GM13976 (cell line): ENCODE measurements at regions not wholly inside any gene's neighbourhood (a gene's known extent, or its start where the extent isn't known, plus 50 kb on each side); places are given as distances from the start of the nearest gene placed in this dataset.

Source experiments
- DNase-seq: peaks from one replicate; pipeline ENCODE4 v3.0.0; 2012; ENCODE audit warnings: low spot score
- in situ Hi-C: fragments of 300-500 bp; cut with MboI; formaldehyde crosslinking; loops from one replicate; pipeline ENCODE4 v1.12.0; 2022; ENCODE audit warnings: low sequenced_read_pairs, mixed read lengths, inconsistent platforms; ENCODE audit not compliant: unreplicated experiment
- TF ChIP-seq, protein P1 (sequence below): IDR thresholded peaks from 2 replicates; pipeline ENCODE4 v1.5.1; 2012; ENCODE audit warnings: borderline replicate concordance, mild to moderate bottlenecking; ENCODE audit not compliant: insufficient read depth; ENCODE audit errors: extremely low read depth, missing control alignments, control extremely low read depth

DNA sequence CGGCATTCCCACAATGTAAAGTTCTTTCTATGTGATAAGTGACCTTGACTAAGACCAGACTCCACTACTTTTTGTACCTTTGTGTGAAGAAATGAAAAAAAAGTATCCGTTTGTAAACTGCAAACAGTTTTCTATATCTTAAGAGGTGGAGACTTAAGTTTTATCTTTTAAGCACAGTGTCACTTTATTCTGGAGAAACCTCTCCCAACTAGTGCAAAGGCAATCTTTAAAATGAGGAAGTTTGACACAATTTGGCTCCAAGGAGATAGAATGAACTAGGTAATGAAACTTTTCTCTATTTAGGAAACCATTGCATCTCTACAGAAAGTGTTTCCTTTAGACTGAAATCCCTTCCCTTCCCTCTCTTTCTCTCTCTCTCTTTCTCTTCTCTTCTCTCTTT is 122.9 kb downstream of the SAMD9 start:
- no peak for DNase-seq
- TF ChIP-seq, protein P1, sequence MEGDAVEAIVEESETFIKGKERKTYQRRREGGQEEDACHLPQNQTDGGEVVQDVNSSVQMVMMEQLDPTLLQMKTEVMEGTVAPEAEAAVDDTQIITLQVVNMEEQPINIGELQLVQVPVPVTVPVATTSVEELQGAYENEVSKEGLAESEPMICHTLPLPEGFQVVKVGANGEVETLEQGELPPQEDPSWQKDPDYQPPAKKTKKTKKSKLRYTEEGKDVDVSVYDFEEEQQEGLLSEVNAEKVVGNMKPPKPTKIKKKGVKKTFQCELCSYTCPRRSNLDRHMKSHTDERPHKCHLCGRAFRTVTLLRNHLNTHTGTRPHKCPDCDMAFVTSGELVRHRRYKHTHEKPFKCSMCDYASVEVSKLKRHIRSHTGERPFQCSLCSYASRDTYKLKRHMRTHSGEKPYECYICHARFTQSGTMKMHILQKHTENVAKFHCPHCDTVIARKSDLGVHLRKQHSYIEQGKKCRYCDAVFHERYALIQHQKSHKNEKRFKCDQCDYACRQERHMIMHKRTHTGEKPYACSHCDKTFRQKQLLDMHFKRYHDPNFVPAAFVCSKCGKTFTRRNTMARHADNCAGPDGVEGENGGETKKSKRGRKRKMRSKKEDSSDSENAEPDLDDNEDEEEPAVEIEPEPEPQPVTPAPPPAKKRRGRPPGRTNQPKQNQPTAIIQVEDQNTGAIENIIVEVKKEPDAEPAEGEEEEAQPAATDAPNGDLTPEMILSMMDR: no peak
- in situ Hi-C loops: no loop called here

DNA sequence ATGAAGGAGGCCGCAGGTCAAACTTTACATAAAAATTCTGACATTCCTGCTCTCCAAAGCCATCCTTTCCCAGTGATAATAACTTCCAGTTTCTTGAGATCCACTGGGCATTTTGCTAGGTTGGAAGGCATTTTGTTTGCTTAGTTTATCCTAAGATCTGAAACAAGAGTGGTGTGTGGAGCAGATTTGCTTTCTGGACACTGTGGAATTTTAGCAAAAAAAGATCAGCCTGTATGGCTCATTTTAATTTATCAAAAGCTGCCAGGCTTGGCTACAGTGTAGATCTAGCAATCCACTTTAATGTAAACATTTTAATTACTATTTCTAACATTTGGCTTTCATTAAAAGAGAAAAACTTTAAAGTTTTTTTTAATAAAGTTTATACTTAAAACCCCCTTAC is 124.8 kb downstream of the SAMD9 start:
- TF ChIP-seq, protein P1: no peak
- in situ Hi-C loops: no loop called here
- no peak for DNase-seq

DNA sequence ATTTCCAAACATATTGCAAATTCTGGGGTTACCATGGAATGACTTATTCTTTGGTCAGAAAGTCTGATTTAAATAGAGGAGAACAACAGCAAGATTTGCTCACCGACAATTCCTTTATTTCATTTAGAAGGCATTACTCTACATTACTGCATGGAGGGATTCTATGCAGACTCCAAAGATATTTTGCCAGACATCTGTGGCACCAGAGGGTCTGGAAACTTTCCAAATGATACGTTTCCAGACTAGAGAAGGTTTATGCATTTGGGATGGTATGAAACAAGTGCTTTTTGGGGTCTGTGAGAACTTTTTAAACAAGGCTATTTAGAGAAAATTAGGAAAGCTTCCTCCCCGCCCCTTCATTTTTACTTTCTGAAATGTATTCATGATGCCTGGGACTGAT is 125.3 kb downstream of the SAMD9 start:
- in situ Hi-C loops: no loop called here
- no peak for DNase-seq
- TF ChIP-seq, protein P1: no peak

DNA sequence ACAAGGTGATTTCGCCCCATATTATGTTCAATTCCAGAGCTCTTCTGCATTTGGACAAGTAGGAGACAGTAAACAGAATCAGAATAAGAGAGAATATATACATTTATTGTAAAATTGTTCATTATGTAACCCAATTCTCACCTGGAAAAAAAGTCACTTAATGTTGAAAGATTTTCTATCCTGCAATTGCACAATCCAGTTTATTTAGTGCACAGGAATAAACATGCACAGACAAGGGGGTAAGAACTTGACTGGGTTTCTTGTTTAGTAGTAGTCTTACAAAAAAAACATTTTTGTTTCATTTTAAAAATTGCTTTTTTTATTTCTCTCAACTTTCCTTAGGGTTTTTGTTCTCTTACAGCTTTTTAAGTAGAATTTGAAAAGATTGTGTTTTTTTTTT is 126.6 kb downstream of the SAMD9 start:
- no peak for DNase-seq
- in situ Hi-C loops: no loop called here
- TF ChIP-seq, protein P1: no peak

DNA sequence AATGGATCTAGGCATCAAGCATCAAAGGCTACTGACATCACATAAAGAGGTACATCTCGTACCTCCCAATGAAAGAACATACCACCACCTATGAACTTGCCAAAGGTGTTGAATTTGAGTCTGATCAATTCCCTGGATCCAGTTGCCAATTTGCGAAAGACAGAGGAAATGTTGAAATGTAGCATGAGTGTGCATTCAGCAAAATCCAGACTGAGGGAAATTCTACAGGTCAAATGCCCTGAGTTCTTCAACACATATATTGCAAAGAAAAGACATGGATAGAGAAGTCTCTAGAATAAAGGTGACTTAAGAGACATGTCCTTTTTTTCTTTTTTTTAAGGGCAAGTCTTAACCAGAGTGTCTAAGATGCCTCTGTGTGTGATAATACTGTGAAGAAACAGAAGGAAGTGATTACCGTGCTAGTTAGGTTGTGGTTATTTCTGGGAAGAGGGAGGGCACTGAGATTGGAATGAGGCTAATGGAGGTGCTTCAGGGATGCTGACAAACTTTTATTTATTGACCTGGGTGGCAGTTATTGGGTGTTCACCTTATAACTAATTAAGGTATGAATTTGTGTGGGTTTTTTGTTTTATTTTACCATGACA is 128.7 kb downstream of the SAMD9 start:
- in situ Hi-C loops: no loop called here
- DNase-seq: no peak
- TF ChIP-seq, protein P1: no peak

DNA sequence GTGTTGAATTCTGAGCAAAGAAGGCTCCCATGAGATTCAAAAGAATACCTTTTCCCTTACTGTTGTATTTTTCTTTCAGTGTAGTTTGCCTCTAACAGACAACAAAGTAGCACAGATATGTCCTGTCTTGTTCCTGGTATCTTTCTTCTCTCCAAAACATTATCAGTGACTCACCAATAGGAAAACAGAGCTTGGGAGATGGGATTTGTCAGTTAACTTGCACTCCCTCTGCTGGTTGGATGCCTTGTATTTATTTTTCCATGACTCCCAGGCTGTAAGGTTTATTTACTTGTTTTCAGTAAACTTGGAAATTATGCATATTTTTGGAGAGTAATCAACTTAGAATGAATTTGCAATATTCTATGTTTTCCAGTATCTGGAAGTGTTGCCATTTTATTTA is 129.7 kb downstream of the SAMD9 start:
- TF ChIP-seq, protein P1: no peak
- no peak for DNase-seq
- in situ Hi-C loops: no loop called here
